ENCODE measurements at regions not wholly inside any gene's neighbourhood (a gene's known extent, or its start where the extent isn't known, plus 50 kb on each side); places are given as distances from the start of the nearest gene placed in this dataset.

GRCh38 chr7:41013117-41013516 lies 689.8 kb downstream of the INHBA start:
- Mint-ChIP-seq H3K4me3 (no peak overlapping the region), H3K27me3 (peaks cover 2% of the 10 kb centered on the region), H3K9me3 (peaks cover 0 to 4% (median 0%) of the 10 kb centered on the region in 3 donors), H3K36me3 (peaks cover 2% of the 10 kb centered on the region), H3K27ac (no peak overlapping the region), H3K4me1 (no peaks in the 10 kb centered on the region)

GRCh38 chr7:41012041-41012440 lies 690.8 kb downstream of the INHBA start:
- peaks cover 2% of the 10 kb centered on the region for H3K27me3 Mint-ChIP-seq
- H3K36me3 Mint-ChIP-seq: peaks cover 2% of the 10 kb centered on the region
- H3K27ac Mint-ChIP-seq: no peak overlapping the region
- no peak overlapping the region for H3K4me3 Mint-ChIP-seq
- H3K4me1 Mint-ChIP-seq: no peaks in the 10 kb centered on the region
- H3K9me3 Mint-ChIP-seq: peaks cover 0 to 4% (median 0%) of the 10 kb centered on the region in 3 donors

DNA sequence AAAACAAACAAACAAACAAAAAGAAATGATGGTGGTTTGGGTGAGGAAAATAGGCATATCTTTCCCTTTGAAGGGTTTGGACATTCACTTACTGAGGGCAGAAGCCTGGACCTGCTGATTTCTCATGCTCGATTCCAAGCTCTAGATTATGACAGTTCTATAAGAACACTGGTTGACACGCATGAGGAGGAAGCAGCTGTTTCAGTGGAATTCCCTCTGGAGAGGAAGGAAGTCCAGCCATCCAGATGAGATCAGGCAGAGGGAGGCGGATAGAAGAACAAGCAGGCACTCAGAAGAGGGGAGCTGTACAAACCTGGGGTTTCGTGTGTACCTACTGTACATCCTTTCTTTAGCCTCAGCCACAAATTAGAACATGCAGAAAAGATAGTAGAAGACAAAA lies 691.9 kb downstream of the INHBA start:
- Mint-ChIP-seq H3K27me3 (peaks cover 2% of the 10 kb centered on the region), H3K27ac (no peak overlapping the region), H3K4me1 (no peaks in the 10 kb centered on the region), H3K36me3 (peaks cover 2% of the 10 kb centered on the region), H3K4me3 (no peak overlapping the region), H3K9me3 (peaks cover 0 to 4% (median 0%) of the 10 kb centered on the region in 3 donors)

DNA sequence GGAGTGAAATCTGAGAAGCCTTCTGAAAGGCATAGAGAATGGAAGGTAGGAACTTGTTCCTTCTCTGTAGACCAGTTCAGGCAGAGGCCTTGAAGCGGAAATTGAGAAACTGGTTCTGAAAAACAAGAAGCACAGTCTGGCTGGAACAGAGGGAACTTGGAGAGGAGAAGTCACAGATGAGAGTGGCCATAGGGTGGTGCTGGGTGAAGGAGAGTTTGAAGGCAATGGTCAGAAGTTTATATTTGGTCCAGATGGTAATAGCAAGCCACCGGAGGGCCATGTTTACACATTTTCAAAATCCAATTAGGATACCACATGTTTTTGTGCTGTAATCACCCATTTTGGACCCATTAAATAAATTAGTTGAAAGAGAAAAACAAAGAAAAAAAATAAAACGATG lies 692.5 kb downstream of the INHBA start:
- H3K27ac Mint-ChIP-seq: no peak overlapping the region
- peaks cover 2% of the 10 kb centered on the region for H3K36me3 Mint-ChIP-seq
- H3K4me3 Mint-ChIP-seq: no peak overlapping the region
- no peaks in the 10 kb centered on the region for H3K27me3 Mint-ChIP-seq
- H3K4me1 Mint-ChIP-seq: no peaks in the 10 kb centered on the region
- peaks cover 0 to 4% (median 0%) of the 10 kb centered on the region in 3 donors for H3K9me3 Mint-ChIP-seq

DNA sequence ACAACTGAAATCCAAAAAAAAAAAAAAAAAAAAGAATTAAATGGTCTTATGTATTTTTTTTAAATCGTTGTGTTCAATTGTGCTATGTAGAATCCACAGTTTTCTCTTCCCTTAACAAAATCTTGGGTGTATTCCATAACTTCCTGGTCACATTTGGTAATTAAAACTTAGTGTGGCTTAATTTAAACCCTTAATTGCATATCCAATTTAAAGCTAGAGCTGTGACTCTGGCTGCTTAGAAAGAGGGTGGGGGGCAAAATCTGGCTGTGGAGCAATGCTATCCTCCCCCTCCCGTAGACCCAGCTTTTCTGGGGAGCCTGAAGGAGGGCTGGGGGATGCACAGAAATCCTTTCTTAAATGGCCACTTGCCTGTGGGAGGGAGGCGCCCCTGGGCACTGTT lies 695.1 kb downstream of the INHBA start:
- H3K27ac Mint-ChIP-seq: no peak overlapping the region
- peaks cover 2% of the 10 kb centered on the region for H3K36me3 Mint-ChIP-seq
- no peaks in the 10 kb centered on the region for H3K27me3 Mint-ChIP-seq
- H3K9me3 Mint-ChIP-seq: peaks cover 0 to 4% (median 0%) of the 10 kb centered on the region in 3 donors
- no peak overlapping the region for H3K4me3 Mint-ChIP-seq
- no peaks in the 10 kb centered on the region for H3K4me1 Mint-ChIP-seq

DNA sequence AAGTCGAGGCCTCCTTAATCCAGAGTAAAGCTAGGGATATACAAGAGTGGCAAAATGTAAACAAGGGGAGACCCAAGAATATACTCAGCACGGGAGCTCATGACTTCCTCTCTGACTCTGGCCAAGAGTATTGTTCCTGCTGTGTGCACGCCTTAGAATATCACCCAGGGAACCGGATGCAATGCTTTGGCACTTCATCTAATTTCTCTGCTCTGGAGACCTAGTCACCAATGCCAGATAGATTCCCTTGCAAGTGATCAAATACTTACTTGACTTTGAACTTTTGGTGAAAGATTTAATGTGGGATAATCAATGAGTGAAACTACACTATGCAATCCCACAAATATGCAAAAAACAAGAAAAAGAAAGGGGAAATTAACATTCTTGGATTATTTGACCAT lies 695.5 kb downstream of the INHBA start:
- H3K27ac Mint-ChIP-seq: no peak overlapping the region

DNA sequence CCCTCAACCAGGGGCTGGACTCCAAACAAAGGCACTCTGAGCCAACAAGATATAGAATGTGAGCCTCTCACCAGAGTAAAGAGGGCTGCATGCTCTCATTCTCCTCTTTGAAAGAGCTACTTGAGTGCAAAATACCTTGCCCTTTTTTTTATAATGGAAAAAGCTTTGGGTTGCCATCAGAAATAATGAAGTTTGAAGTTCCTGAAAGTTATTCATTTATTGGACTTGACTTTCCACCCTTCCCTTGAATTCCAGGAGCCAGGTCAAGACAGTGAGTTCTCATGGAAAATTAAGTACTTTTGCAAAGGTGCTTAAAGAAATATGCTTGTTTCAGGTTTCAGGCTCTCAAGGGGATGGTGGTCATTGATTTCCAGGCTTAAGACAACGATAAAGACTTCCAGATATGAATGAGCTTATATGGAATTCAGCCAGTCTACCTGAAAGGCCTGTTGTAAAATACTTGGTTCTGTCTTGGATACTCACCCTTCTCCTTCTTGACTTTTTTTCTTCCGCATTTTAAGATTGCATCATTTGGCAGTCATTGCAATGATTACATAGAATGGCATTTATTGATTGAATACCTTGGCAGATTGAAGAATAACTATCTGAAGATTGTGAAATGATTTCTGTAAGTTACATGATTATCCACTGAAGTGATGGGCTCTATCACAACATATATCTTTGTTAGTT lies 696.4 kb downstream of the INHBA start:
- peaks cover 2% of the 10 kb centered on the region for H3K36me3 Mint-ChIP-seq
- H3K9me3 Mint-ChIP-seq: peaks cover 0 to 7% (median 0%) of the 10 kb centered on the region in 3 donors
- no peaks in the 10 kb centered on the region for H3K27me3 Mint-ChIP-seq
- peaks cover 0 to 2% (median 0%) of the 10 kb centered on the region in 3 donors for H3K4me1 Mint-ChIP-seq
- H3K27ac Mint-ChIP-seq: no peak overlapping the region
- H3K4me3 Mint-ChIP-seq: no peak overlapping the region

More for the DNA sequence above, 695.5 kb downstream of the INHBA start:
- H3K27me3 Mint-ChIP-seq: no peaks in the 10 kb centered on the region
- peaks cover 2% of the 10 kb centered on the region for H3K36me3 Mint-ChIP-seq
- H3K4me3 Mint-ChIP-seq: no peak overlapping the region
- H3K9me3 Mint-ChIP-seq: peaks cover 0 to 4% (median 0%) of the 10 kb centered on the region in 3 donors
- no peaks in the 10 kb centered on the region for H3K4me1 Mint-ChIP-seq

DNA sequence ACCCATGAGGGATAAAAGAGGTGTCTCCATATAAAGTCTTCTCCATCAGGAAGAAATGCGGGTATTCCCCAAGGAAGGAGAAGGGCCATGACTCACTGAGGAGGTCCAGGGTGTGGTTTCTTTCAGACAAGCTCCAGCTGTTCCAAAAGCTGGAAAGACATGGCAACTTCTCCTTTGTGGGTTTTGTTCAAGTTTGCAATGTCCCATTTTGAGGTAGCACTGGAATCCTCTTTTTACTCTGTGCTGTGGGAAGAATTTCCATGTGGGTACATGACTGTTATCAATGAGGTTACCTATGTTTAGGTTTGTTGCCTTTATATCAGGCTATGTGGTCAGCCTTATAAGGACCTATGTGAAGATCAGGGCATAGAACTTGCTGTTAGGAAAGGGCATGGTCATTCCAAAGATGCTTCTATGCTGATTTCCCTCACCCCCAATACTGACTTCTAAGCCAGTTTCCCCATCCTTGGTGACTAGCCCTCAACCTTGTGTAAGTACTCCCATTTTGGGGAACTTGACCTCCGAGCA lies 697.5 kb downstream of the INHBA start:
- peaks cover 2% of the 10 kb centered on the region for H3K36me3 Mint-ChIP-seq
- H3K27me3 Mint-ChIP-seq: peaks cover 1% of the 10 kb centered on the region
- H3K4me3 Mint-ChIP-seq: no peak overlapping the region
- H3K4me1 Mint-ChIP-seq: peaks cover 0 to 2% (median 0%) of the 10 kb centered on the region in 3 donors
- H3K9me3 Mint-ChIP-seq: peaks cover 0 to 12% (median 3%) of the 10 kb centered on the region in 3 donors
- H3K27ac Mint-ChIP-seq: no peak overlapping the region

DNA sequence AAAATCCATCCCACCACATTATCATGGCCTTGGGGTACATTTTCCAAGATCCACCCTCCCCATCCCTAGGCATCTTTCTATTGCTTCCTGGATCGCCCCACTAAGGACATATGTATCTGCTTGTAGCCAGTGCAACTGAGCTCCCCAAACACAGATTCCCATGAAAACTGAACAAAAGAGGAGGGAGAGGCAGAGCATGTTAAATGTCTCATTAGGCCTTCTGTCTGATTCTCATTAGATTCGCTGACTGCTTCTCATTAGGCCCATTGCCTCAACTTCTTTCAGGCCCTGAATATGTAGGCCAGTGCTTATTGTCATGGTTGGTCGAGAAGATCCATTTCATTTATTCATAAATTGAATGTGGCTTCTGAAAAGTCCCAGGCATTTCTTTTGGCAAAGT lies 698.9 kb downstream of the INHBA start:
- Mint-ChIP-seq H3K27ac (no peak overlapping the region), H3K4me3 (no peak overlapping the region), H3K36me3 (no peaks in the 10 kb centered on the region), H3K9me3 (peaks cover 0 to 7% (median 3%) of the 10 kb centered on the region in 3 donors), H3K27me3 (peaks cover 1% of the 10 kb centered on the region), H3K4me1 (peaks cover 0 to 2% (median 0%) of the 10 kb centered on the region in 3 donors)

- Mint-ChIP-seq H3K27me3 (peaks cover 1% of the 10 kb centered on the region), H3K27ac (no peak overlapping the region), H3K4me3 (no peak overlapping the region), H3K4me1 (peaks cover 0 to 2% (median 0%) of the 10 kb centered on the region in 3 donors), H3K36me3 (no peaks in the 10 kb centered on the region), H3K9me3 (peaks cover 0 to 7% (median 3%) of the 10 kb centered on the region in 3 donors)
Measured at GRCh38 chr7:41003611-41003940, 699.3 kb downstream of the INHBA start.

DNA sequence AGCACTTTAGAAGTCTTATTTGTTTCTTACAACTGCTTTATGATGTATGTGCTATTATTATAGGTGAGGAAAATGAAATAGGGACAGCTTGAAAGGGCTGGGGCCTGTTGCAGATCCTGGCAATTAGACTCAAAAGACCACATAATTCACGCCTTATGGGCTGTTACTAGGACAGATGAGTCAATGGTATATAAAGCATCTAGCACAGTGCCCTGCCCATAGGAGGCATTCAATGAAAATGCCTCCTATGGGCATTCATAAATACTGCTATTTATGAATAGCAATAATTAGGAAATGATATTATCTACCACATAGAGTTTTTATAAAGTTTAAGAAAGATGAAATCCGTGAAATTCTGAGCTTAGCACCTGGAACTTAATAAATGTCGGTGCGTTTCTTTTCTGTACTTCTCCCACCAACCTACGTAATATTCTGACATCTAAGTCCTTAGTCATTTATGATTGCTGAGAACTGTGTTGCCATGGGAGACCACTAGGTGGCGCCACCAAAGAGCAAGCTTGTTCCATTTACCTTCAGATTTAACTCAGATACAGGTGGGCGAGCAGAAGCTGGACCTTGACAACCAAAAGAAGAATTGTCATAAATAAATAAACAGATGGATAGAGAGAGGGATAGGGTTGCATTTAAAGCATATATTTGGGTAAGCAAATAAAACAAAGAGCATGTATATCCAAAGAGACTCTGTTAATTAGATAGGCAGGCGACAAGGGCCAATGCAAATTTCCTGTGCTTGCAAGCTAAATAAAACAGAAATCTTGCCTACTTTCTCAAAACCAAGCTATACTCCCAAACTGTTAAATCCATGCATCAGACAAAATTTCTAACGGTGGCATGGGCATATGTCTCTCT lies 699.9 kb downstream of the INHBA start:
- Mint-ChIP-seq H3K9me3 (peaks cover 0 to 7% (median 3%) of the 10 kb centered on the region in 3 donors), H3K4me3 (no peak overlapping the region), H3K4me1 (peaks cover 0 to 2% (median 0%) of the 10 kb centered on the region in 3 donors), H3K27me3 (peaks cover 1% of the 10 kb centered on the region), H3K36me3 (no peaks in the 10 kb centered on the region), H3K27ac (no peak overlapping the region)

DNA sequence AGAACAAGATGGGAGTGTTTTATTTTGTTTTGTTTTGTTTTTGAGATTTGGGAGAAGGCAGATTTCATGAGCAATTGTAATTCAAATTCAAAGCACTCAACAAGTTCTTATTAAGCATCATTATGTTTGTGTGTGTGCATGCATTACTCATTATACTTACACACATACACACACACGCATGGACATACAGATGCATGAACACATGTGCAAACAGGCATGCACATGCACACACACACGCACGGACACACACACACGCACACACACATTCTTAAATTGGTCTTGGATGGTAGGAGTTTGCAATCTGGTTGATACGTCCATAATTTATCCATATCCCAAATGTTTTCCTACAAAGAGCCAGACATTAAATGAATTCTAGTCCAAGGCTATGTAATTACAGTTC lies 702.8 kb downstream of the INHBA start:
- peaks cover 0 to 7% (median 3%) of the 10 kb centered on the region in 3 donors for H3K9me3 Mint-ChIP-seq
- H3K27me3 Mint-ChIP-seq: peaks cover 3% of the 10 kb centered on the region
- H3K27ac Mint-ChIP-seq: no peak overlapping the region
- H3K4me1 Mint-ChIP-seq: peaks cover 0 to 2% (median 0%) of the 10 kb centered on the region in 3 donors
- H3K4me3 Mint-ChIP-seq: no peak overlapping the region
- no peaks in the 10 kb centered on the region for H3K36me3 Mint-ChIP-seq

DNA sequence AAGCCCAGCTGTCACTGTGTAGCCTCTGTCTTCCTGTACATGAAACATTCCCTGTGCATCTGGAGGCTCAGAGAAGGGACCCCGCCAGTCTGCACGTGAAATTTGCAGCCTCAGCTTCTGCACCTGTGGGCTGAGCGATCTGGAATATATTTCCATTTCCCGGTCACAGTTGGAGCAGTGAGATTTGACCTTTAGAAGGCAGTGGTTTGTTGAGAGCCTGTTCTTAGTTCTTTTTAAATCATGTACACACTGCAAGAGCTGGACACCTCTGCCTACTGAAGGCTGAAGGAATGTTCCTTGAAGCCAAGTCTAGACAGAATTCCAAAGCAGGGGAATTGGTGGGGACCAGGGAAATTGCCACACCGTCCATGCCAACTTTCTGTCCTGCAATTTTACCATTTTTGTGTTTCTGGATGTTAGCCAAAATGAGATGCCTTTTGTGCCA lies 706.6 kb downstream of the INHBA start:
- no peaks in the 10 kb centered on the region for H3K4me1 Mint-ChIP-seq
- peaks cover 3% of the 10 kb centered on the region for H3K27me3 Mint-ChIP-seq
- H3K27ac Mint-ChIP-seq: no peak overlapping the region
- peaks cover 0 to 3% (median 3%) of the 10 kb centered on the region in 3 donors for H3K9me3 Mint-ChIP-seq
- H3K36me3 Mint-ChIP-seq: no peaks in the 10 kb centered on the region
- H3K4me3 Mint-ChIP-seq: no peak overlapping the region

- Mint-ChIP-seq H3K4me3 (no peak overlapping the region), H3K4me1 (no peaks in the 10 kb centered on the region), H3K27ac (no peak overlapping the region)
Measured at GRCh38 chr7:40990841-40991240, 712.0 kb downstream of the INHBA start.

GRCh38 chr7:40987571-40987970 lies 715.3 kb downstream of the INHBA start:
- Mint-ChIP-seq H3K4me1 (no peaks in the 10 kb centered on the region), H3K4me3 (no peak overlapping the region), H3K27me3 (no peaks in the 10 kb centered on the region), H3K27ac (no peak overlapping the region), H3K9me3 (peaks cover 0 to 4% (median 2%) of the 10 kb centered on the region in 3 donors), H3K36me3 (no peaks in the 10 kb centered on the region)

More at GRCh38 chr7:40990841-40991240, 712.0 kb downstream of the INHBA start:
- Mint-ChIP-seq H3K27me3 (no peaks in the 10 kb centered on the region), H3K36me3 (no peaks in the 10 kb centered on the region), H3K9me3 (peaks cover 0 to 4% (median 0%) of the 10 kb centered on the region in 3 donors)

Measured in IgD-negative memory B cell (primary cell).